ENCODE measurements at regions not wholly inside any gene's neighbourhood (a gene's known extent, or its start where the extent isn't known, plus 50 kb on each side); places are given as distances from the start of the nearest gene placed in this dataset.
"Not testable (repeated sequence)": the region's sequence is repeated elsewhere in the genome, so short reads cannot be mapped to it uniquely, and the experiment has no call there.

GRCh38 chr5:2068531-2068930 lies 185.8 kb upstream of the IRX4 start:
- TF ChIP-seq CTCF (IDR thresholded peaks at IDR 0.05; ENCODE audit: low read depth, low read length) = no peak
- DNase-seq (ENCODE audit: extremely low read depth, low read depth) = no peak

DNA sequence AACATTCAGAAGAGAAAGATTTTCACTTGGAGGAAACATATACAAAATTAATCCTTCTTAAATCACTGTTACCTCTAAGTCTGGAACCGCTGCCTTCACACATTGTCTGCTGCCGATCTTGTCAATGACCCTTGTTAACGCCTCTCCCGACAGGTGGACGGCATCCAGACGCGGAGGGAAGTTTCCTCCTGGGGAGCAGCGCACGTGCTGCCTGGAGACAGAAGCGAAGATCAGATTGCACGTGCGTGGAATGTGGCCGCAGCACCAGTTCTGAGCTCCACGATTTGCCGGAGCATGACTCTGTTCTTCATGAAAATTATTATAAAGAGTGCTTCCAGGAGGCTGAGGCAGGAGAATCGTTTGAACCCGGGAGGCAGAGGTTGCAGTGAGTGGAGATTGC lies 183.6 kb upstream of the IRX4 start:
- DNase-seq (ENCODE audit: extremely low read depth, low read depth) = no peak
- TF ChIP-seq CTCF (IDR thresholded peaks at IDR 0.05; ENCODE audit: low read depth, low read length) = no peak

DNA sequence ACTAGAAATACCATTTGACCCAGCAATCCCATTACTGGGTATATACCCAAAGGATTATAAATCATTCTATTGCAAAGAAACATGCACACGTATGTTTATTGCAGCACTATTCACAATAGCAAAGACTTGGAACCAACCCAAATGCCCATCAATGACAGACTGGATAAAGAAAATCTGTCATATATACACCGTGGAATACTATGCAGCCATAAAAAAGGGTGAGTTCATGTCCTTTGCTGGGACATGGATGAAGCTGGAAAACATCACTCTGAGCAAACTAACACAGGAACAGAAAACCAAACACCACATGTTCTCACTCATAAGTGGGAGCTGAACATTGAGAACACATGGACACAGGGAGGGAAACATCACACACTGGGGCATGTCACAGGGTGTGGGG lies 180.7 kb upstream of the IRX4 start:
- not testable (repeated sequence) for DNase-seq (ENCODE audit: extremely low read depth, low read depth)

- TF ChIP-seq CTCF (IDR thresholded peaks at IDR 0.05; ENCODE audit: low read depth, low read length) = no peak
- DNase-seq (ENCODE audit: extremely low read depth, low read depth) = no peak
Observed at GRCh38 chr5:2052687-2053086, 170.0 kb upstream of the IRX4 start.

GRCh38 chr5:2049876-2050275 lies 167.2 kb upstream of the IRX4 start:
- DNase-seq (ENCODE audit: extremely low read depth, low read depth) = no peak
- TF ChIP-seq CTCF (IDR thresholded peaks at IDR 0.05; ENCODE audit: low read depth, low read length) = no peak

- TF ChIP-seq CTCF (IDR thresholded peaks at IDR 0.05; ENCODE audit: low read depth, low read length) = no peak
- no peak for DNase-seq (ENCODE audit: extremely low read depth, low read depth)
Observed at GRCh38 chr5:2048664-2049063, 165.9 kb upstream of the IRX4 start.

GRCh38 chr5:2047341-2047927 lies 164.7 kb upstream of the IRX4 start:
- TF ChIP-seq CTCF (IDR thresholded peaks at IDR 0.05; ENCODE audit: low read depth, low read length) = no peak
- DNase-seq (ENCODE audit: extremely low read depth, low read depth) = no peak

GRCh38 chr5:2044041-2044440 lies 161.3 kb upstream of the IRX4 start:
- TF ChIP-seq CTCF (IDR thresholded peaks at IDR 0.05; ENCODE audit: low read depth, low read length) = no peak
- DNase-seq (ENCODE audit: extremely low read depth, low read depth) = no peak

Data from AG09319 (cell line).